ENCODE measurements at regions not wholly inside any gene's neighbourhood (a gene's known extent, or its start where the extent isn't known, plus 50 kb on each side); places are given as distances from the start of the nearest gene placed in this dataset.
"Not testable (repeated sequence)": the region's sequence is repeated elsewhere in the genome, so short reads cannot be mapped to it uniquely, and the experiment has no call there.

- no peak for FAIRE-seq
- TF ChIP-seq CTCF (IDR thresholded peaks at IDR 0.05; ENCODE audit: insufficient read depth, missing control alignments): no peak
- no peak for DNase-seq (ENCODE audit: insufficient read length, low spot score)
Observed at GRCh38 chr13:62162860-62163259, 747.2 kb upstream of the PCDH20 start.

GRCh38 chr13:62158520-62158919, 742.9 kb upstream of the PCDH20 start:
- no peak for DNase-seq (ENCODE audit: insufficient read length, low spot score)
- TF ChIP-seq CTCF (IDR thresholded peaks at IDR 0.05; ENCODE audit: insufficient read depth, missing control alignments): no peak
- FAIRE-seq: no peak

DNA sequence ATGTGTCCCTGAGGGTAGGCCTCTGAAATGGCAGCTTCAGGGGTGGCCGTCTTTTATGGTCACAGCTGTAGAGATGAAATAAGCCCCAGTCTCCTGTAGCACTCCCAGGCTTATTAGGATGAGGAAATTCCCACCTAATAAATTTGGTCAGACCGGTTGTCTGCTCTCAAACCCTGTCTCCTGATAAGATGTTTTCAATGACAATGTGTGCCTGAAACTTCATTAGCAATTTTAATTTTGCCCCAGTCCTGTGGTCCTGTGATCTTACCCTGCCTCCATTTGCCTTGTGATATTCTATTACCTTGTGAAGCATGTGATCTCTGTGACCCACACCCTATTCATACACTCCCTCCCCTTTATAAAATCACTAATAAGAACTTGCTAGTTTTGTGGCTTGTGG, 736.1 kb upstream of the PCDH20 start:
- DNase-seq (ENCODE audit: insufficient read length, low spot score); FAIRE-seq: not testable (repeated sequence)

DNA sequence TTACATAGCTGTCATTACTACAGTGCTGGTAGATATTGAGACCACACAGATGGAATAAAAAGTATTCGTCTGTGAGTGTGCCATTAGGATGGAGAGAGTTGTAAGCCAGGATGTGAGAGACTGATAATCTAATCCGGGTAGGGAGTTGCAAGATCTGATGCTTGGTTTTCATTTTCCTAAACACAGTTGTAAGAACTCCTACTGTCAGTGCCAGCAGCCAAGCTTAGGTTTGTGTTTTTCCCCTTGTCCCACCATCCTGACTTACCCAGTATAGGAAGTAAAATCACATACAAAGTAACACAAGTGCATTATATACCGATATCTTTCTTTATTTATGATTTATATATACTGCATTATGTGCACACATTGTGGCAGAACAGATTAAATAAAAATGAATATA, 726.4 kb upstream of the PCDH20 start:
- DNase-seq (ENCODE audit: insufficient read length, low spot score): no peak
- FAIRE-seq: no peak
- no peak for TF ChIP-seq CTCF (IDR thresholded peaks at IDR 0.05; ENCODE audit: insufficient read depth, missing control alignments)

GRCh38 chr13:62139597-62139996, 723.9 kb upstream of the PCDH20 start:
- DNase-seq (ENCODE audit: insufficient read length, low spot score) (no peak), FAIRE-seq (no peak)
- TF ChIP-seq CTCF (IDR thresholded peaks at IDR 0.05; ENCODE audit: insufficient read depth, missing control alignments): no peak

DNA sequence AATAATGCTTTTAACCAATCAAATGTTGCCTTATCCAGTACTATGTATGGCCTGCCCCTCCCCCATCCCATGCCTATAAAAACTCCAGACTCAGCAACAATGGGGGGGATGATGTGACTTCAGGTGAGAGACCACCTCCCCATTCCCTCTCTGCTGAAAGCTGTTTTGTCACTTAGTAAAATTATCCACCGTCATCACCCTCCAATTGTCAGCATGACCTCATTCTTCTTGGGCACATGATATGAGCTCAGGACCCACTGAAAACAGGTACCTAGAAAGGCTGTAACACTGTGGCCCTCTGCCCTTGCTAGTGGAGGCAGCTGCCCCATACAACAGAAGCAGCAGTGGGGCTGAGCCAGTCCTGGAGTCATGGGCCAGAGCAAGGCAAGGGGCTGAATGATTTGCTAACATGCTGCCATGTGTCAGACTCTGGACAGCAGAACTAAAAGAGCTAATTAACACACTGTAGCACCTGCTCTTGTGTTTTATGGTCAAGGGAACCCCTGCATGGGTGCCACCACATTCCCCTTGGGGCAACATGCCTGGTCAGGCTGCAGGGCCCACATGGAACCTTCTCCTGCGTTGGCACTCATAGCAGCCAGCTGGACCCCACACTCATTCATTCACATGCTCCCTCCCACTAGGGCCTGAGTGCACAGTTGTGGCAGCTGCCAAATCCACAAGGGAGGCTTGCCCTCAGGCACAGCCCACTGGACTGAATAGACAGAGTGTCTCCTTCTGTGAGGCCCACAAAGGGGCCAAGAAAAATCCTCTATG, 722.2 kb upstream of the PCDH20 start:
- no peak for FAIRE-seq
- no peak for DNase-seq (ENCODE audit: insufficient read length, low spot score)
- TF ChIP-seq CTCF (IDR thresholded peaks at IDR 0.05; ENCODE audit: insufficient read depth, missing control alignments): no peak

- TF ChIP-seq CTCF (IDR thresholded peaks at IDR 0.05; ENCODE audit: insufficient read depth, missing control alignments): no peak
- no peak for FAIRE-seq
Observed at GRCh38 chr13:62131604-62132003, 716.0 kb upstream of the PCDH20 start.

More at GRCh38 chr13:62131604-62132003, 716.0 kb upstream of the PCDH20 start:
- no peak for DNase-seq (ENCODE audit: insufficient read length, low spot score)
